ENCODE measurements at regions not wholly inside any gene's neighbourhood (a gene's known extent, or its start where the extent isn't known, plus 50 kb on each side); places are given as distances from the start of the nearest gene placed in this dataset.

DNA sequence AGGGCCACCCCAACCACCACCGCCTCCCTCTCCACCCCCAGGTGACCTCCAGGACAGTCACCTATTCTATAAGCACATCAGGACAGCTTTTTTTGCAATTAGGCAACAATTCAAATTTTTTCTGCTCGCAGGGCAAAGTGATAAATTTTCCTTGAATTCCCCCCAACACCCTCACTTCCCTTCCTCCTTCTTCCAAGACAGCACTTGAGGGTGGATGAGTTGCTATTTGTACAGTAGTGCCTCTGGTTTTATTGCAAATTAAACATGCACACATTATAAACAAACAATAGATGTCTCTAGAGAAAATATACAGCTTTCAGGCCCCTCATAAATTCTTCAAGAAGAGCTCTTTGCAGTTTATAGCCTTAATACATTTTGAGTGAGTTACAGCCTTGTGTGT, 80.9 kb upstream of the USP47 start:
- TF ChIP-seq CTCF (IDR thresholded peaks at IDR 0.05) (no peak), POLR2A (IDR thresholded peaks at IDR 0.05) (no peak)

All from uterus (tissue), 2 donors.